Epithelial cell of prostate (primary cell): ENCODE measurements at regions not wholly inside any gene's neighbourhood (a gene's known extent, or its start where the extent isn't known, plus 50 kb on each side); places are given as distances from the start of the nearest gene placed in this dataset.
"Not testable (repeated sequence)": the region's sequence is repeated elsewhere in the genome, so short reads cannot be mapped to it uniquely, and the experiment has no call there.

ENCODE experiments used
- DNase-seq: peaks from one replicate; pipeline ENCODE4 v3.0.0-alpha.2; 2011; ENCODE audit warnings: low read depth, low spot score
- H3K27ac ChIP-seq: fragments of 450-650 bp; 2 replicates; pipeline ENCODE4 v1.5.1; 2017; ENCODE audit warnings: mild to moderate bottlenecking

- DNase-seq: no peak
- no peak overlapping the region for H3K27ac ChIP-seq
Observed at GRCh38 chr5:121053055-121053985, 589.2 kb downstream of the PRR16 start.

GRCh38 chr5:121055586-121055985 is 591.5 kb downstream of the PRR16 start:
- H3K27ac ChIP-seq: no peak overlapping the region
- no peak for DNase-seq

GRCh38 chr5:121064241-121064640 is 600.1 kb downstream of the PRR16 start:
- DNase-seq, H3K27ac ChIP-seq: not testable (repeated sequence)

GRCh38 chr5:121086671-121087070 is 622.6 kb downstream of the PRR16 start:
- DNase-seq: no peak
- H3K27ac ChIP-seq: no peak overlapping the region

GRCh38 chr5:121087560-121087959 is 623.5 kb downstream of the PRR16 start:
- no peak for DNase-seq
- no peak overlapping the region for H3K27ac ChIP-seq

GRCh38 chr5:121088341-121088740 is 624.2 kb downstream of the PRR16 start:
- DNase-seq: no peak
- H3K27ac ChIP-seq: no peak overlapping the region

- H3K27ac ChIP-seq: no peak overlapping the region
- DNase-seq: no peak
Observed at GRCh38 chr5:121090822-121091221, 626.7 kb downstream of the PRR16 start.

GRCh38 chr5:121100931-121101330 is 636.8 kb downstream of the PRR16 start:
- no peak for DNase-seq

GRCh38 chr5:121105921-121106320 is 641.8 kb downstream of the PRR16 start:
- no peak for DNase-seq
- no peak overlapping the region for H3K27ac ChIP-seq

More at GRCh38 chr5:121100931-121101330, 636.8 kb downstream of the PRR16 start:
- no peak overlapping the region for H3K27ac ChIP-seq

GRCh38 chr5:121106721-121107690 is 642.9 kb downstream of the PRR16 start:
- not testable (repeated sequence) for DNase-seq, H3K27ac ChIP-seq

- H3K27ac ChIP-seq: no peak overlapping the region
- DNase-seq: no peak
Observed at GRCh38 chr5:121108725-121109124, 644.6 kb downstream of the PRR16 start.

GRCh38 chr5:121109817-121110216 is 645.7 kb downstream of the PRR16 start:
- no peak overlapping the region for H3K27ac ChIP-seq
- DNase-seq: no peak

- no peak for DNase-seq
- no peak overlapping the region for H3K27ac ChIP-seq
Observed at GRCh38 chr5:121121786-121122185, 657.7 kb downstream of the PRR16 start.

GRCh38 chr5:121138495-121138907 is 674.4 kb downstream of the PRR16 start:
- no peak for DNase-seq
- H3K27ac ChIP-seq: no peak overlapping the region

- H3K27ac ChIP-seq: no peak overlapping the region
- no peak for DNase-seq
Observed at GRCh38 chr5:121138952-121139351, 674.9 kb downstream of the PRR16 start.

- H3K27ac ChIP-seq: no peak overlapping the region
- no peak for DNase-seq
Observed at GRCh38 chr5:121144764-121145163, 680.7 kb downstream of the PRR16 start.

- no peak for DNase-seq
- no peak overlapping the region for H3K27ac ChIP-seq
Observed at GRCh38 chr5:121151534-121151933, 687.4 kb downstream of the PRR16 start.

- no peak for DNase-seq
- no peak overlapping the region for H3K27ac ChIP-seq
Observed at GRCh38 chr5:121152411-121152810, 688.3 kb downstream of the PRR16 start.

GRCh38 chr5:121156565-121156964 is 692.5 kb downstream of the PRR16 start:
- H3K27ac ChIP-seq: no peak overlapping the region
- DNase-seq: no peak

- no peak for DNase-seq
- no peak overlapping the region for H3K27ac ChIP-seq
Observed at GRCh38 chr5:121158451-121158850, 693.2 kb upstream of the FTMT start.

- DNase-seq: no peak
Observed at GRCh38 chr5:121160591-121160990, 691.1 kb upstream of the FTMT start.

More at GRCh38 chr5:121160591-121160990, 691.1 kb upstream of the FTMT start:
- H3K27ac ChIP-seq: no peak overlapping the region
